Glutamatergic neuron (in vitro differentiated cells): ENCODE measurements at regions not wholly inside any gene's neighbourhood (a gene's known extent, or its start where the extent isn't known, plus 50 kb on each side); places are given as distances from the start of the nearest gene placed in this dataset.

ENCODE experiments used
- DNase-seq: peaks from one replicate; pipeline ENCODE4 v3.0.0; 2022
- H3K27ac Mint-ChIP-seq: one replicate; pipeline ENCODE4 v1.8.0; 2020; ENCODE audit warnings: mild to moderate bottlenecking, mixed read lengths, inconsistent platforms; ENCODE audit not compliant: unreplicated experiment
- H3K27me3 Mint-ChIP-seq: one replicate; pipeline ENCODE4 v1.8.0; 2020; ENCODE audit warnings: mild to moderate bottlenecking, moderate library complexity, mixed read lengths, inconsistent platforms; ENCODE audit not compliant: unreplicated experiment
- H3K36me3 Mint-ChIP-seq: one replicate; pipeline ENCODE4 v1.8.0; 2020; ENCODE audit warnings: mild to moderate bottlenecking, mixed read lengths, inconsistent platforms; ENCODE audit not compliant: unreplicated experiment
- H3K4me1 Mint-ChIP-seq: one replicate; pipeline ENCODE4 v1.8.0; 2020; ENCODE audit warnings: mild to moderate bottlenecking, low read depth, mixed read lengths, inconsistent platforms; ENCODE audit not compliant: unreplicated experiment
- H3K4me3 Mint-ChIP-seq: one replicate; pipeline ENCODE4 v1.8.0; 2020; ENCODE audit warnings: mild to moderate bottlenecking, mixed read lengths, inconsistent platforms; ENCODE audit not compliant: unreplicated experiment
- H3K9me3 Mint-ChIP-seq: one replicate; pipeline ENCODE4 v1.8.0; 2020; ENCODE audit warnings: mild to moderate bottlenecking, moderate library complexity, mixed read lengths, inconsistent platforms; ENCODE audit not compliant: unreplicated experiment
- CTCF ChIP-seq: fragments of 200-600 bp; sonication (generic); IDR thresholded peaks from one replicate; pipeline ENCODE4 v1.5.0; 2021; ENCODE audit not compliant: partially characterized antibody, unreplicated experiment

- no peaks in the 10 kb centered on the region for H3K9me3 Mint-ChIP-seq
- H3K36me3 Mint-ChIP-seq: no peaks in the 10 kb centered on the region
- peaks cover 5% of the 10 kb centered on the region for H3K4me1 Mint-ChIP-seq
- H3K27ac Mint-ChIP-seq: no peak overlapping the region
- H3K27me3 Mint-ChIP-seq: peaks cover 1% of the 10 kb centered on the region
- TF ChIP-seq CTCF: no peak
- no peak overlapping the region for H3K4me3 Mint-ChIP-seq
- DNase-seq: no peak
Measured at GRCh38 chr5:100270023-100270771, 265.0 kb upstream of the FAM174A start.

GRCh38 chr5:100260968-100261367, 274.2 kb upstream of the FAM174A start:
- H3K4me1 Mint-ChIP-seq: no peaks in the 10 kb centered on the region

GRCh38 chr5:100252944-100253343, 282.2 kb upstream of the FAM174A start:
- H3K27ac Mint-ChIP-seq: no peak overlapping the region
- no peaks in the 10 kb centered on the region for H3K27me3 Mint-ChIP-seq
- no peak overlapping the region for H3K4me3 Mint-ChIP-seq
- H3K36me3 Mint-ChIP-seq: no peaks in the 10 kb centered on the region
- no peak for DNase-seq
- H3K4me1 Mint-ChIP-seq: no peaks in the 10 kb centered on the region
- no peaks in the 10 kb centered on the region for H3K9me3 Mint-ChIP-seq
- no peak for TF ChIP-seq CTCF

More at GRCh38 chr5:100260968-100261367, 274.2 kb upstream of the FAM174A start:
- Mint-ChIP-seq H3K27me3 (peaks cover 2% of the 10 kb centered on the region), H3K4me3 (no peak overlapping the region), H3K36me3 (no peaks in the 10 kb centered on the region), H3K9me3 (no peaks in the 10 kb centered on the region), H3K27ac (no peak overlapping the region)
- DNase-seq: no peak
- TF ChIP-seq CTCF: no peak

DNA sequence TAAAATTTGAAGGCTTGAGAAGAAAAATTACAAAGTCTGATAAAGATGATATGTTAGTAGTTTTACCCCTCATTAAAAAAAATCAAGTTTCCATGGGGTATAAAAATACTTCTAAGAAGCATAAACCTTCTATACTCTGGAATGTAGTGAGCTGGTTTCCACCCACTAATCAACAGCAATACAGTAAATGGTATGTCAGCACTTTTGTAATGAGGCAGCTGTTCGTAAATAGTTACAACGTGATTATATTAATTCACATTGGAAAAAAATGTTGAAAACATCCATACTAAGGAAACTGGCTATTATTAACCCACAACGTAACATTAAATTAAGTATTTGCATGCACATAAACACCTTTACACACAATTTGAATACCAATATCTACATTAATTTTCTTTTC, 283.1 kb upstream of the FAM174A start:
- no peaks in the 10 kb centered on the region for H3K9me3 Mint-ChIP-seq
- TF ChIP-seq CTCF: no peak
- no peaks in the 10 kb centered on the region for H3K27me3 Mint-ChIP-seq
- H3K4me1 Mint-ChIP-seq: no peaks in the 10 kb centered on the region
- no peak for DNase-seq
- H3K27ac Mint-ChIP-seq: no peak overlapping the region
- no peaks in the 10 kb centered on the region for H3K36me3 Mint-ChIP-seq
- H3K4me3 Mint-ChIP-seq: no peak overlapping the region

DNA sequence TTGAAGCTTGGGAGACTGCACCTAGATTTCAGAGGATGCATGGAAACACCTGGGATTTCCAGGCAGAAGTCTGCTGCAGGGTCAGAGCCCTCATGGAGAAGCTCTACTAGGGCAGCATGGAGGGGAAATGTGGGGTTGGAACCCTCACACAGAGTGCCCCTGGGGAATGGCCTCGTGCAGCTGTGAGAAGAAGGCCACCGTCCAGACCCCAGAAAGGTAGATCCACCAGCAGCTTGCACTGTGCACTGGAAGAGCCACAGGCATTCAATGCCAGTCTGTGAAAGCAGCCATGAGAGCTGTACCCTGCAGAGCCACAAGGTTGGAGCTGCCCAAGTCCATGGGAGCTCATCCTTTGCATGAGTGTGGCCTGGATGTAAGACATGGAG, 285.3 kb upstream of the FAM174A start:
- DNase-seq: no peak
- Mint-ChIP-seq H3K4me1 (no peaks in the 10 kb centered on the region), H3K9me3 (no peaks in the 10 kb centered on the region), H3K4me3 (no peak overlapping the region), H3K27me3 (no peaks in the 10 kb centered on the region), H3K36me3 (no peaks in the 10 kb centered on the region), H3K27ac (no peak overlapping the region)
- no peak for TF ChIP-seq CTCF
